GM10248 (cell line): ENCODE measurements at regions not wholly inside any gene's neighbourhood (a gene's known extent, or its start where the extent isn't known, plus 50 kb on each side); places are given as distances from the start of the nearest gene placed in this dataset.

ENCODE experiments used
- CTCF ChIA-PET: fragments of 300-600 bp; sonication (Branson Sonifier 250); formaldehyde crosslinking; extraction: SDS; loops from one replicate; lab custom pipeline; 2021; ENCODE audit warnings: antibody characterized with exemption; lab: Yijun Ruan, JAX
- POLR2A ChIA-PET: fragments of 350-650 bp; sonication (Branson Sonifier 250); formaldehyde crosslinking; extraction: SDS; loops from one replicate; lab custom pipeline; 2020; ENCODE audit warnings: antibody characterized with exemption; lab: Yijun Ruan, JAX
- DNase-seq: peaks from one replicate; pipeline ENCODE4 v3.0.0; 2012; ENCODE audit errors: extremely low spot score
- CTCF ChIP-seq: IDR thresholded peaks from 2 replicates; pipeline ENCODE4 v1.5.1; 2012; ENCODE audit warnings: mild to moderate bottlenecking, low read depth; ENCODE audit errors: extremely low read depth, missing control alignments, control extremely low read depth

GRCh38 chr2:5845798-5846330 is 153.7 kb downstream of the SOX11 start:
- no peak for TF ChIP-seq CTCF
- no peak for DNase-seq
- CTCF ChIA-PET, result no interaction called here
- POLR2A ChIA-PET, result no interaction called here

- no peak for TF ChIP-seq CTCF
- no peak for DNase-seq
- ChIA-PET CTCF (no interaction called here), POLR2A (no interaction called here)
These were observed 154.7 kb downstream of the SOX11 start for GRCh38 chr2:5846881-5847280.

GRCh38 chr2:5849562-5849961 is 157.4 kb downstream of the SOX11 start:
- ChIA-PET CTCF (no interaction called here), POLR2A (no interaction called here)
- no peak for DNase-seq
- TF ChIP-seq CTCF, result no peak

- ChIA-PET CTCF (interaction anchor here (0.6 to 1.0 kb wide), 3 partner anchors 11 to 38 kb away, joined by 3 read pairs; no protein-coding TSS in a partner anchor), POLR2A (no interaction called here)
- no peak for DNase-seq
- no peak for TF ChIP-seq CTCF
These were observed 159.2 kb downstream of the SOX11 start for GRCh38 chr2:5851410-5851809.

- POLR2A ChIA-PET, result no interaction called here
- TF ChIP-seq CTCF, result no peak
- CTCF ChIA-PET, result no interaction called here
- no peak for DNase-seq
These were observed 162.6 kb downstream of the SOX11 start for GRCh38 chr2:5854797-5855196.

- DNase-seq, result no peak
- no peak for TF ChIP-seq CTCF
- ChIA-PET CTCF (no interaction called here), POLR2A (no interaction called here)
These were observed 174.9 kb downstream of the SOX11 start for GRCh38 chr2:5867056-5867455.

- ChIA-PET POLR2A (no interaction called here), CTCF (interaction anchor here (1.2 kb wide), 1 partner anchor 12 kb away, joined by 3 read pairs; no protein-coding TSS in a partner anchor)
- no peak for DNase-seq
- no peak for TF ChIP-seq CTCF
These were observed 176.7 kb downstream of the SOX11 start for GRCh38 chr2:5868931-5869330.
